ENCODE measurements at regions not wholly inside any gene's neighbourhood (a gene's known extent, or its start where the extent isn't known, plus 50 kb on each side); places are given as distances from the start of the nearest gene placed in this dataset.

DNA sequence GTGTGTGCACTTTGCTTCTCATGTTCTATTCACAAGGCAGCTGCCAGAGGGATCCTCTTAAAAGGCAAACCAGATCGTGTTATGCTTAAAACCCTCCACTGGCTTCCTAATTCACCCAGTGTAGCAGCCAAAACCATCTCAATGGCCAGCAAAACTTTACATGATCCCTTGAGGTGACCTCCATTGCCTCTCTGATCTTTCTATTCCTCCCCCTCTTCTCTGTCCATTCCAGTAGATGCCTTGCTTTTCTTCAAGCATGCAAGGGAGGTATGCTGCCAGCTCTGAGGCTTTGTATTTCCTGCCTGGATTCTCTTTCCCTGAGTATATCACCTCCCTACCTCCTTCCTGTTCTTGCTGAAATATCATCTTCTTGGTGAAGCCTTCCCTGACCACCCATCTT lies 93.2 kb upstream of the KCNK2 start:
- Histone ChIP-seq H3K27me3 (replicated peaks in 1 of 4; ENCODE audit: control insufficient read depth in 3 of 4, extremely low read depth in 1 of 4, insufficient read depth in 3 of 4, low read length in 3 of 4) (no peaks in the 10 kb centered on the region), H3K14ac (ENCODE audit: insufficient read length) (no peak overlapping the region), H3K4me1 (replicated peaks in 1 of 4; ENCODE audit: control insufficient read depth in 3 of 4, insufficient read depth in 4 of 4, low read length in 3 of 4) (no peaks in the 10 kb centered on the region), H2BK20ac (ENCODE audit: low read length) (no peak overlapping the region), H3K18ac (ENCODE audit: extremely low read depth, low read length) (no peak overlapping the region), H3K4ac (replicated peaks; ENCODE audit: insufficient read length, low read depth, low read length) (no peak overlapping the region), H3K4me3 (ENCODE audit: extremely low read depth in 1 of 4, insufficient read depth in 2 of 4, low read depth in 3 of 4, low read length in 4 of 4) (no peak overlapping the region), H2AFZ (ENCODE audit: low read length) (peak overlapping the region; percentile 57; the same call in 1 of the 2 replicates), H2BK5ac (ENCODE audit: low read depth, low read length) (no peak overlapping the region), H2BK12ac (ENCODE audit: low read depth, low read length) (no peak overlapping the region), H3K79me1 (ENCODE audit: low read depth, low read length) (no peaks in the 10 kb centered on the region), H4K20me1 (replicated peaks in 1 of 2; ENCODE audit: control insufficient read depth in 1 of 2, insufficient read depth in 2 of 2, low read length in 2 of 2) (no peaks in the 10 kb centered on the region), H3K79me2 (ENCODE audit: control insufficient read depth in 1 of 2, insufficient read depth in 2 of 2, low read length in 2 of 2) (no peaks in the 10 kb centered on the region), H3K56ac (replicated peaks; ENCODE audit: insufficient read length, low read depth, low read length) (no peak overlapping the region), H2BK120ac (replicated peaks; ENCODE audit: low read depth, low read length) (no peak overlapping the region), H4K8ac (ENCODE audit: extremely low read depth, insufficient read depth, low read length) (no peak overlapping the region), H2BK15ac (ENCODE audit: low read length) (no peak overlapping the region), H4K5ac (ENCODE audit: insufficient read length, low read depth, low read length) (no peak overlapping the region), H3K23me2 (ENCODE audit: low read depth, low read length) (no peaks in the 10 kb centered on the region; the same call in 1 of the 2 replicates), H2AK5ac (ENCODE audit: low read depth, low read length) (no peak overlapping the region), H3K9me3 (ENCODE audit: insufficient read depth in 2 of 2, low read depth in 1 of 2, low read length in 1 of 2) (no peaks in the 10 kb centered on the region), H3K23ac (ENCODE audit: insufficient read length) (no peak overlapping the region), H3K4me2 (ENCODE audit: insufficient read depth in 1 of 2, low read depth in 2 of 2, low read length in 2 of 2) (no peak overlapping the region), H3K9ac (replicated peaks in 1 of 4; ENCODE audit: extremely low read depth in 1 of 4, low read depth in 3 of 4, low read length in 3 of 4) (no peak overlapping the region), H4K91ac (replicated peaks; ENCODE audit: insufficient read length, low read length) (no peak overlapping the region), H3K36me3 (ENCODE audit: control insufficient read depth in 2 of 4, insufficient read depth in 4 of 4, low read length in 3 of 4) (no peaks in the 10 kb centered on the region), H3K27ac (ENCODE audit: low read depth, low read length) (no peak overlapping the region)
- ChIA-PET CTCF (ENCODE audit: partially characterized antibody) (no interaction called here), POLR2A (ENCODE audit: partially characterized antibody) (no interaction called here)
- FAIRE-seq (no peak), DNase-seq (ENCODE audit: low read depth in 1 of 2, low spot score in 2 of 2) (no peak)
- 100% methylated on average over 1 of the region's 1 CpG; no CpG with 5 or more reads in 1 of the 2 experiments for WGBS, 2 experiments (ENCODE audit: extremely low coverage in 1 of 2, insufficient coverage in 1 of 2, insufficient read length in 1 of 2, insufficient replicate concordance in 2 of 2, low coverage in 1 of 2, low lambda C conversion rate in 2 of 2, missing lambda C conversion rate in 1 of 2)
- TF ChIP-seq SRF (IDR thresholded peaks at IDR 0.05; ENCODE audit: low read depth, low read length), result no peak
- no peak for TF ChIP-seq NANOG (IDR thresholded peaks at IDR 0.05; ENCODE audit: insufficient read depth, low read depth, low read length, poor library complexity, severe bottlenecking)
- TF ChIP-seq KDM5A (IDR thresholded peaks at IDR 0.05; ENCODE audit: low read length), result no peak
- no peak for TF ChIP-seq CBX5 (IDR thresholded peaks at IDR 0.05; ENCODE audit: low read depth, low read length)
- TF ChIP-seq JUN (IDR thresholded peaks at IDR 0.05; ENCODE audit: low read depth, low read length), result no peak
- no peak for TF ChIP-seq ZNF274 (IDR thresholded peaks at IDR 0.05; ENCODE audit: borderline replicate concordance, extremely low read depth, low read length)
